DMS114 treated with DMSO at 0.1 percent for 48 hours (cell line): ENCODE measurements at regions not wholly inside any gene's neighbourhood (a gene's known extent, or its start where the extent isn't known, plus 50 kb on each side); places are given as distances from the start of the nearest gene placed in this dataset.

Experiments
- DNase-seq: peaks from one replicate; lab custom pipeline; 2025; ENCODE audit not compliant: unreplicated experiment; lab: John Stamatoyannopoulos, UW

DNA sequence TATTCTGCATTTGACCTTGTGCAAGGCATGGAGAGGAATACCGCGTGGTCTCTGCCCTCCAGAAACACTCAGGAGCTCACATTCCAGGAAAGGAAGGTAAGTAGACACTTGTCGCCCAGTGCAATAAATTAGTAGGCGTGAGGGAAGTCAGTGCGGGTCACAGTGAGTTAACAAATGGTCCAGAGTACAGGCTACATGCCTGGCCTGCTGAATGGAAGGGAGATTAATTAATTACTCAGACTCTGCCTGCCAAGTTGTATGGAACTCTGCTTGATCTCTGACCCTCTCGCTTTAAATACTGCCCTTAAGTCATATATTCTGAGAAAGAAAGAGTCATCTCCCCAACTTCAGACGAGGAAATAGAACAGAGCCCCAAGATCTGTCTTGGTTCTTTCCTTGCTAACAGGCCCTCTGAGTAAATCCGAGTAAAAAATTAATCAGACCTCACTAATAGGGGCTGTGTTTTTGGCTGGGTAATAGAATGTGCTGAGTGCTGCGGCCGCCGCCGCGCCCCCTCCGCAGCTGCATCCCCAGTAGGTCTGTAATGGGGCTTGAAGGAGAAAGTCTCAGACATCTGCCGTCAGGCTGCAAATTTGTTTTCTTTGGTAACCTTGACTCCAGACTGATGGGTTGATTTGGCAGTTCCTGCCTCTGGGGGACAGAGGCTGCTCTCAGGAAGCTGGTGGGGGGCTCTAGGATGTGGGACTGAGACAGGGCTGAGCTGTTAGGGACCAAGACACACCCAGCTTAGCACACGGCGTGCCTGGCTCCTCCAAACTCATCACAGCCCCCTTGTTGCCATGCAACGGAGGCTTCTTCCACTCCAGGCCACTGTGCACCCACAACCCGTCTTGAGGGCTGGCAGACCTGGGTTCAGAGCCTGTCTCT lies 144.4 kb downstream of the NSG2 start:
- no peak for DNase-seq

DNA sequence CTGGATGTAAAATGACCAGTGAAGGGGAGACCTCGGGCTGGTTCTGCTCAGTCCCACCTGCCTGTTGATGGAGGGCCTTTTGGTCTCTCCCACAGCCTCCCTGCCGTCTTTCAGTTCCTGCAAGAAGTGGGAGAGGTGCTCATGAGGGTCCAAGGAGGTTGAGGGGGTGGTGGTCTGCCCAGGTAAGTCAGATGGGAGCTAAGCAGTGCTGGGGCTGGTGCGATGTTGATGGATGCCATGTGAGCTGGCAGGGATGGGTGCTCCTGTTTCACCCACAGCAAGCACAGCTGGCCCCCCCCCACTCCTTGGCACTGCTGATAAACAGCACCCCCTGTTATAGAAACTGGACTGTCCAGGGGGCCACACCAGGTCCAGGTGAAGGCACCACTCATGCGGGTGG lies 145.6 kb downstream of the NSG2 start:
- DNase-seq = no peak

DNA sequence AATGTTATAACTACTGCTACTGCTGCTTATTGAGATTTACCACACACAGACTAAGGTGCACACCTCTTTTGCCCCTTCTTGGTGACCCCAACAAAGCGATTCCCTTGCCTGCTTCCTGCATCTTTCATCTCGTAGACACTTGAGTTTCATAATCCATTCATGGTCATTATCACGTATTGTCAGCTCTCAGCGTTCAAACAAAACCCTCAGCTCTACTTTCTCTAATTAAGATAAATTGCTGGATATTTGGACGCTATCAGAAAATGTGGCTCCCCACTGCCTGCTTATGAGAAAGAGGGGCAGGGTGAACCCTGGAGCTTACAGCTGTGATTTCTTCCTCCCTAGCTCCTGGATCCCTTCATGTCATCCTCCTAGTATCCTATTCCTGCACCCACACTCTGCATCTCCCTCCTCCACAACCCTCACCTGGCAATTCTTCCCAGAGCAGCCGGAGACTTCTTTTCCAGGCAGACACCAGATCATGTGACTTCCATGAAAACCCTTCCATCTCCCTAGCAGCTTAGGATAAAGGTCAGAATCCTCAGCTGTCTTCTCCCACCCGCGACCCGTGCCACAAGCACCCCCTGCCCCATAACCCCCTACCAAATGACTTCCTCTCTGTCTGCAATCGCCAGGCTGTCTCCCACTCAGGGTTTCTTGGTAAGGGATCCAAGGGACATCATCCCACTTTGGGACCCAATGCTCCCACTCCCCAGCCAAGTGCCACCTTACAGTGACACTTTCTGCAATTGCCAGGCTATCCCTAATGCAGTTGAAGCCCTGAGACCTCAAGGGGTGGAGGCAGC lies 146.5 kb downstream of the NSG2 start:
- DNase-seq = no peak

DNA sequence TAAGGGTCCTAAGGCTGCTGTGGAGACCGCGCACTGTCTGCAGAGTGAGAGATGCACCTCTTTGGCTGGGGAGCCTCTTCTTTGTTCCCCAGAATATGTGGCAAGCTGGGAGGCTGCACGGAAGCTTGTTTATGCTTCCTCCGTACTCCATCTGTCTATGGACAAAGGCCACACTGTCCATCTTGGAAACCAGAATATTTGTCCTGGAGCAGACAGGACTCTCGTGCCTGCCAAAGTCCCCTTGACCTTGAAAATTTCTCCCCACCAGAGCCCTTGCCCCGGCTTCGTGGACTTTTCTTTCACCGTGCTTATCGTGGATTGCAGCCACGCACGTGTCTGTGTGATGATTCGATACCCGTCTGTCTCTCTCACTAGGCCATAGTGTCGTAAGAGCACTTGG lies 147.4 kb downstream of the NSG2 start:
- DNase-seq = no peak

DNA sequence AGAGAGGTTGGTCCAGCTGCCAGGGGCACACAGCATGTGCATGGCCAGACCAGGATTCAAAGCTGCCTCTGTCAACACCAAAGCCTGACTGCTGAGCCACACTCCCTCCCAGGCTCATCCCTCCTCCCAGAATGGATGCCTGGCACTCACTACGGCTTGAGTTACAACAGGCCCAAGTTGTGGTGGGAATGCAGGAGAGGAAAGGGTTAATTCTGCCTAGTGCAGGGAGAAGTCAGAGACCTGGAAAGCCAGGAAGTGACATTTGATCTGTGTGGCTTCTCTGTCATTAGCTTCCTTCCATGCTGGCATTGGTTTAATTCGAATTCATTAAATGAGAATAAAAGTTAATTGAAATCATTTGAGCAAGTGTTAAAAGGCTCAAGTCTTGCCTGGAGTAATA lies 150.0 kb downstream of the NSG2 start:
- no peak for DNase-seq

DNA sequence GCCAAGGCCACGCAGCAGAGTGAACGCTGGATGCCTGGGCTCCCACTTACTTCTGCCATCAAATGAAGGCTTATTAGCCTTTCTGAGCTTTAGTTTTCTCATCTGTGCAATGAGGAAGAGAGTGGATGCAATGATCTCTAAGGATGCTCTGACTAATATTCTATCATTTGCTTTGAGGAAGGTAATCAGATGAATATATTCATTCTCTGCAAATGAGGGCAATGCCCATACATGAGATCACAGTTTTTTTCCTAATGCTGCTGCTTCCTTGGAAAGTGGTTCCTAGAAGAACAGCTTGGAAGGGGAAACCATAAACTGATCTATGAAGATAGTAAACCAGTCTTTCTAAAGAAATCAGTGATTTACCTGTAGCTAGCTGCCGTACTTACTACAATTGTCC lies 152.4 kb downstream of the NSG2 start:
- DNase-seq = no peak

DNA sequence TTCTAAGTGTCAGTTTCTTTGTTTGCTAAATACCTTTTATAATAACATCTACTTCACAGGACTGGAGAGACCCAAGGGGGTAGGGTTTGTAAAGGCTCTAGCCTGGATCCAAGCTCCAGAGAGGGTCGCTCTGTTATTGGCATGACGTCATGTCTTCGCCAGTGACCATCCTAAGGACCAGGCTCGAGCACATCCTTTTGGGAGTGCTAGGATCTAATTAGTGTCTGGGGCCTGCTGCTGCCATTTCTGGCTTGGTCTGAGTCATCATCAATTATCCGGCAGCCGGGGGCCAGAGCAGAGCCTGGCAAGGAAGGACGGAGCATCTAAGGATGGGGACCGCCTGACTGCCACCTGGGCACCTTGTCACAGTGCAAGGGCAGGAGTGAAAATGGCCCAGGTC lies 153.0 kb downstream of the NSG2 start:
- no peak for DNase-seq

DNA sequence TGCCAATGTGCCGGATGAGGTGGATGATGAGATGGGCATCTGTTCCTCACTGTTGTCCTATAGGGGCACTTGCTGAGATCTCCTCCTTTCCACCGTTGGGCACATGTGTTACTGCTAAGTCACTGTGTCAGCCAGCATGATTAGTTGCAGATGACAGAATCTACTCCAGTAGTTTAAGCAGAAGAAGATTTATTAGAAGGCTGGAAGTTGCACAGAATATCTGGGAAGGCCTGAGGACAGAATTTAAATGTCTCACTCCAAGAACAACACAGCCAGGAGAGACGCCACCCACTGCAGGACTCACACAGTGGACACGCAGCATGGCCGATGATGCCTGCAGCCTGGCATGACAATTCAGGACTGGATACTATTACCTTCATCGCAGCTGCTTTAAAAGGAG lies 157.5 kb downstream of the NSG2 start:
- DNase-seq = no peak

DNA sequence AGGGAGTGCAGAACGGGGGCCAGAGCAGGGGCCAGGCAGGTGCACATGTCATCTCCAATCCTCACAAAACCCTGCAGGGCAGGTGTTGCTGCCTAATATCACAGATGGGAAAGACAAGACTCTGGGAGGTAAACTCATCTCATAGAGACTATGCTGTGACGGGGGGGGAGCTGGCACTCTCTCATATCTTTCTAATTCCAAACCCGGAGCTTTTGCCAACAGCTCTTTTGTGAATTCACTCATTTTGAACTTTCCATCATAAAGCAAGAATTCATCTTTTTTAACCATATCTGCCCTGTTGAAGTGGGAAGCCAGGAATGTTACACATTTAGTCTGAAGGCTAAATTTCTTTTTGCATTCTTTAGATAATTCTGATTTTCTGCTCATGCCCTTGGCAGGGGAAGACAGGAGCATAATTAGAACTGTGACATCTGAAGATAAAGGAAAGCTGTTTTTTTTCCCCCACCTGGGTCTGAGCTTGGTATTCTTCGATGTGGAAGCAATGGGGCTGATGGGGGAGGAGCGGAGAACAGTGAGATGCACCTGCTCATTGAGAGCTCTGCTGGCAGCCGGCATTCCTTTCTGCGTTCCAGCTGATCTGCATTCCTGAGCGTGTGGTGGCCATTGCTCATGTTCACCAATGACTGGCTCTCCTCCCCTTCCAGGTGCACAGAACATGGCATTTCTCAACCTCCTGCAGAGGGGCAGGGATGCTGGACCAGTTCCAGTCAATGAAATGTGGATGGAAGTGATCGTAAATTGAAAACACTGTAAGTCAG lies 159.2 kb downstream of the NSG2 start:
- no peak for DNase-seq

DNA sequence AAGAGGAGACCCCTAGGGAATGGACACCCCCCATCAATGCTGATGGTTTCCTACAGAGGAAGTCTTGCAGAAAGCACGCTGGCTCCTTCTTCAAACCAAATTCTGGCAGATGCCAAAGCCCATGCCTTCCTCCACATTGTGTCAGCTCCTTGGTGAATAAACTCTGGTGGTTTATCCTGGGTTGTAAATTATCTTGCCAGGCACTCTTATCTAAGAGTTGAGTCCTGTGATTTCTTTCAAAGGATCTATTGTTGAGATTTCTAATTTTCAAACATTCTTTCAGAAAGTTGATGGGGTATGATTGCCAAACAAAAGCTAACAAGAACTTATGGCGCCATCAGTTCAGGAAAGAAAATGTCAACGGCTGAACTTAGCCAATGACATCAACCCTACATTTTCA lies 160.4 kb downstream of the NSG2 start:
- DNase-seq = no peak

DNA sequence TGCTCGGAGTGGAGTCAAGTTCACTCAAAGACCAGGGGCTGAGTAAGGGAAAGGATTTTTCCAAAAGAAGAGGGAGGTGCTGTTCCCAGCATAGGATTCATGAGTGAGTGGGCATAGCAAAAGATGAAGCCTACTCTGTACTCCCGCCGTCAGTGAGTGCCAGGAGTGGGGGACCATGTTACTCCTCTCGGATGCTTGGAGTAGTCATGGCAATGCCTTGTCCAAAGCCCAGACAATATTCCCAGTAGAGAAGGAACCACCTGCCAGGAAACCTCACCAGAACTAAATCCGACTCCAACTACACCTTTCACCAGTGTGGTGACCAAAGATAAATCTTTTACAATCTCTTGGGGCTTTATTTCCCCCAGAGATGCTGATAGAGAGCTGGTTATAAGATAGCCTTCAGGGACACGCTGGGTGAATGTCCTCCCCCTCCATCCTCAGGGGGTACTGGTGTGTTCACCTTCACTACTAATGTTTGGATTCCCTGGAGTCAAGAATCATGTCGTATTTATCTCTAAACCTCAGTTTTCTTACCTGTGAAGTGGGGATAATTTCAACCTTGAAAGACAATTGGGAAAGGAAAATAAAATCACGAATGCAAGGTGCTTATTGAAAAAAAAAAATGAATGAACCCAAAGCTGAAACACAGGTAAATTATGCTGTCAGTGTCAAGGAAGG lies 165.2 kb downstream of the NSG2 start:
- no peak for DNase-seq

DNA sequence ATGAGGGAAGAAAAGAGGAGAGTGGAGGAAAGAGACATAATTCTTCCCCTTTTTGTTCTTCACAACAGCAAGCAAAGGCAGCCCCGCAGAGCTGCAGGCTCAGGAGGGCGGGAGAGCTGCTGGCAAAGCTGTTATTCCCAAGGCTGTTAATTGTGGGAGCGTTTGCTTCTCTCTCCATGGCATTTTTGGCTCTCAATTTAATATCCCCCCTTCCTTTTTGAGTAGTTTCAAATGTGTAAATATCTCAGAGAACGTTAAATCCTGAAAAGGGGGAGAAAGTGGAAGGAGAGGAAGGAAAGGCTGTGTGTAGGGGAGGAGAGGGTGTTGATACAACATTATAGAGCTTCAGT lies 165.7 kb downstream of the NSG2 start:
- no peak for DNase-seq

DNA sequence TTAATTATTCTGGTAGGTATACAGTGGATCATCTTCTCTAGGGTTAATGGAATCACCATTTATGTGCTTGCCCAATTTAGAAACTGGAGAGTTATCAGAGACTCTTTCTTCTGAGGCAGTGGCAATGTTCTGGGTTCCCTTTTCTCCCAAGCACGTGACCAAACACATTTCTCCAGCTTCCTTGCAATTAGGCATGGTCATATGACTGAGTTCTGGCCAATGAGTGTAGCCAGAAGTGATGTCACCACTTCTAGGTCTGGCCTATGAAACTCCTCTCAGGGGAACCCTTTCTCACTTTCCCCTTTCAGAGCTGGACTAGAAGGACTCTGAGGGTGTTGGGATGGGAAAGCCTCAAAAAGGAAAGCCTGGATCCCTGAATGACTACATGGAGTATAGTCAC lies 172.0 kb downstream of the NSG2 start:
- DNase-seq = no peak

DNA sequence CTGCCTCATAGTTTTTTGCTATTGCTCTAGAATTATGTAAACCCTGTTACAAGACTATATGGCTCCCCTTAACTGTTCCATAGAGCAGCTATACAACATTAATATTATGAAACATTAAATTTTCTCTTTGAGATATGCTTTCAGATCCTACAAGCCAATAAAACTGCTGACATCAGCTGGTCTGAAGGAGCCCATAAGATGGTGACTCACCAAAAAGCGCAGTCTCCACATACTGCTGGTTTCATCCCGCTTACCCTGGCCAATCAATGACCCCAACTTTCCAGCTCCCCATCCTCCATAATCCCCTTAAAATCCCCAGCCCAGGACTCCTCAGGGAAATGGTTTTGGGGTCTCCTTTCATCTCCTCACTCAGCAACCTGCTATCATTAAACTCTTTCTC lies 172.7 kb downstream of the NSG2 start:
- no peak for DNase-seq

DNA sequence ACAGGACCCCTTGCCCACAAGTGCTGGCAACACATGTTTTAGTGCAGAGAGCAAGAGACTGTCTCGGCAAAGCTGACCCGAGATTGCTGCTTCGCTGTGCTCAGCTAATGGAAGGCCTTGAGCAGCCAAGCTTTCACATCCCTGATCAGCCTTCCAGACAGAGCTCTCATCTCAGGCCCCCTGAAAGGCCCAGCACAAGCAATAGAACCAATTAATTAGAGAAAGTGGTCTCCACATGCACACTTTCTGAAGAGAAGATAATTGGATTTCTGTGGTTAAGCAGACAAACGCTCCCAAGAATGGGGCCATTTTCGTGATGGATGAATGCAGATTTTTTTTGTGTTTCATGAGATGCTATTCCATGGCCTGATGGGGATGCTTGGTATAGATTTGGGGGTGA lies 174.9 kb downstream of the NSG2 start:
- DNase-seq = no peak

DNA sequence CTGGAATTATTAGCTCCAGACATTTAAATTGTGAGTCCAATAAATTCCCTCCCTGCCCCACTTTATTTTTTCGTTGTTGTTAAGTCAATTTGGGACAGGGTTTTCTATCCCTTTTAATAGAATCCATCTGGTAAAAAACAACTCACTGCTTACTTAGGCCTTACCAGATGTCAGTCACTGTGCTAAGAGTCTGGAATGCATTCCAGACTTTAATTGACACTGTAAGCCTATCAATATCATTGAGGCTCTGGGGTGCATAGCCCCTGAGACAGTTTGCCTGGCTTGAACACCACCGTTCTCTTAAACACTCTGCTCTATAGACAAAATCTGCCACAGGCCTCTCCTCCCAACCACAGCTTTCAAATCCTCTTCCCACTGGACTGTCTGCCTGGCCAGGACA lies 175.9 kb downstream of the NSG2 start:
- DNase-seq = no peak

DNA sequence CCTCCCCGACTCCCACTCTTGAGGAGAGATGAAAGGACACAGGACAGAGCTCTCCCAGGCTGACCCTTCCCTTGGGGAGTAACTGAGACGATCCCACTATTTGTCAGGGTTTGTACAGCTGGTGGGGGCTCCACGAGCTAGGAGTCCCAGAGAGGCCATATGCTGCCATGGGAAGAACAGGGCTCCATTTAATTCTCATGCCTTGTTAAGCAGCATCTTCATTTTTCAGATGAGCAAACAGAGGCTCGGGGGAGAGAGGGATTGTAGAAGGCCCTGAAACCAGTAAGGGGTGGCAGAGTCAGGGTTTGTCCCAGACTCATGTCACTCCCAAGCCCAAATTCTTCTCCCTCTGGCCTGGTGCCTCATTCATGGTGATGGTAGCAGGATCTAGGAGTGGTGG lies 176.4 kb downstream of the NSG2 start:
- DNase-seq = no peak

DNA sequence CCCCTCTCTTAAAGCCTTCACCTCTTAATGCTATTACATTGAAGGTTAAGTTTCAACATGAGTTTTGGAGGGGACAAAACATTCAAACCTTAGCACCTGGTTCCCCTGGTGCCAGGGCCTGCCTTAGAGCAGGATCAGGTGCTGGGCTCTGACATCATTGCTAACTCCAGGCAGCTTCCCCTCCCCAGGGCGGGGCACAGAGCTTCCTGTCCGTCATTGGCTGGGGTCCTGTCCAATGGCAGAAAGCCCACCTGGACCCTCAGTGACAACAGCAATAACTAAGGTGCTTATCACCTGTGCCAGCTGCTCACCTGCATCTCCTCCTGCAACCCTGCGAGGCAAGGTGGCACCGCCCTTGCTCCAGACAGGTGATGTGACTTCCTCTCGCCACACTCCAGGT lies 177.4 kb downstream of the NSG2 start:
- no peak for DNase-seq

DNA sequence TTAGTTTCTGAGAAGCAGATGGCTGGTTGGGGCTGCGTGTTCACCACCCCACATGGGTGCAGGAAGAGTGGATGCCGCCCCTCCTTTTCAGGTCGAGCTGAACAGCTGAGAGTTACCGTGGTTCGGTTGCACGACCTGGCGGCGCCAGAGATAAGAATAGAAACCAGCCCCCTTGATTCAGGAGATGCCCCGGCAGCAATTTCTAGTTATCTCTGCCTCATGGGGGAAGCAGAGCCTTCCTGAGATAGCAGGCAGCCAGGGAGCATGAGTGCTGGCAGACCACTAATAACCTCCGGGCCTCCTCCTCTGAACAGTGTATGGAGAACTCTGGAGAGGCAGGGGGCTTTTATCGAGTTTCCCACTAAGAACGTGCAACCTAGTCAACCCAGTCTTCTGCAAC lies 177.8 kb downstream of the NSG2 start:
- no peak for DNase-seq

DNA sequence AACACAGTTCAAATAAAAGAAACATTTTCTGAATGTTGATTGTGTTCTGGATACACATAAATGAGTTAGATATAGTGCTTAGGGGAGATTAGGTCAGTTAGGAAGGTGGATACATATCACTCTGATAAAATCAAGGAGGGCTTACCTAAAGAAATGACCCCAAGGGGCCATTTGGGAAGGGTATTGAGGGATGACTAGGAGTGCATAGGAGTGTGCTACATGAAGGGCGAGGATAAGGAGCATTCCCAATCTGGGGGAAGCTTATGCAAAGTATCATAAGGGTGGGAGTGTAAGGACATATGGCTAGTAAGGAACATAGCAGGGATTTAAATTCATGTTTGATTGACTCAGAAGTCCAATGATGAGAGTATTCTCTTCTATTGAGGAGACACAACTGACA lies 183.6 kb downstream of the NSG2 start:
- no peak for DNase-seq
